ENCODE measurements at regions not wholly inside any gene's neighbourhood (a gene's known extent, or its start where the extent isn't known, plus 50 kb on each side); places are given as distances from the start of the nearest gene placed in this dataset.

GRCh38 chr20:55242853-55243252, 762.5 kb downstream of the CBLN4 start:
- TF ChIP-seq CTCF (IDR thresholded peaks at IDR 0.05; ENCODE audit: poor library complexity) (no peak), EZH2phosphoT487 (IDR thresholded peaks at IDR 0.05; ENCODE audit: low read depth, severe bottlenecking, unreplicated experiment) (no peak), EZH2 (IDR thresholded peaks at IDR 0.05; ENCODE audit: borderline replicate concordance) (no peak)
